ENCODE measurements at regions not wholly inside any gene's neighbourhood (a gene's known extent, or its start where the extent isn't known, plus 50 kb on each side); places are given as distances from the start of the nearest gene placed in this dataset.
A peak's percentile ranks its signal among the peaks of the same experiment; 100 is the strongest.

GRCh38 chr4:79043138-79043537 lies 103.9 kb upstream of the PAQR3 start:
- no peak for FAIRE-seq

GRCh38 chr4:79042079-79042674 lies 102.9 kb upstream of the PAQR3 start:
- FAIRE-seq = no peak

More at GRCh38 chr4:79043138-79043537, 103.9 kb upstream of the PAQR3 start:
- no peak for DNase-seq (ENCODE audit: low spot score in 2 of 2)

GRCh38 chr4:79034544-79034943 lies 95.3 kb upstream of the PAQR3 start:
- FAIRE-seq (peak; percentile 58), DNase-seq (ENCODE audit: low spot score in 2 of 2) (no peak)

More at GRCh38 chr4:79042079-79042674, 102.9 kb upstream of the PAQR3 start:
- no peak for DNase-seq (ENCODE audit: low spot score in 2 of 2)

- DNase-seq (ENCODE audit: low spot score in 2 of 2) (no peak), FAIRE-seq (no peak)
Observed at GRCh38 chr4:79030973-79031372, 91.7 kb upstream of the PAQR3 start.

GRCh38 chr4:79027656-79028055 lies 88.4 kb upstream of the PAQR3 start:
- no peak for FAIRE-seq

GRCh38 chr4:79025170-79025569 lies 85.9 kb upstream of the PAQR3 start:
- DNase-seq (ENCODE audit: low spot score in 2 of 2) (no peak), FAIRE-seq (no peak)

More at GRCh38 chr4:79027656-79028055, 88.4 kb upstream of the PAQR3 start:
- no peak for DNase-seq (ENCODE audit: low spot score in 2 of 2)

- no peak for DNase-seq (ENCODE audit: low spot score in 2 of 2)
- no peak for FAIRE-seq
Observed at GRCh38 chr4:79023799-79024770, 84.8 kb upstream of the PAQR3 start.

GRCh38 chr4:79022529-79022928 lies 83.3 kb upstream of the PAQR3 start:
- DNase-seq (ENCODE audit: low spot score in 2 of 2) (no peak), FAIRE-seq (no peak)

GRCh38 chr4:79017481-79017880 lies 78.2 kb upstream of the PAQR3 start:
- FAIRE-seq (no peak), DNase-seq (ENCODE audit: low spot score in 2 of 2) (no peak)

- no peak for DNase-seq (ENCODE audit: low spot score in 2 of 2)
- FAIRE-seq = no peak
Observed at GRCh38 chr4:79016878-79017277, 77.6 kb upstream of the PAQR3 start.

- no peak for DNase-seq (ENCODE audit: low spot score in 2 of 2)
- no peak for FAIRE-seq
Observed at GRCh38 chr4:79015411-79015810, 76.2 kb upstream of the PAQR3 start.

- no peak for FAIRE-seq
Observed at GRCh38 chr4:79014230-79014629, 75.0 kb upstream of the PAQR3 start.

GRCh38 chr4:79013756-79014155 lies 74.5 kb upstream of the PAQR3 start:
- no peak for DNase-seq (ENCODE audit: low spot score in 2 of 2)
- no peak for FAIRE-seq

More at GRCh38 chr4:79014230-79014629, 75.0 kb upstream of the PAQR3 start:
- no peak for DNase-seq (ENCODE audit: low spot score in 2 of 2)

- FAIRE-seq = no peak
- DNase-seq (ENCODE audit: low spot score in 2 of 2) = no peak
Observed at GRCh38 chr4:78990938-78991810, 51.9 kb upstream of the PAQR3 start.

GRCh38 chr4:78989697-78990270 lies 50.5 kb upstream of the PAQR3 start:
- DNase-seq (ENCODE audit: low spot score in 2 of 2) (no peak), FAIRE-seq (no peak)
